DMS153 (cell line): ENCODE measurements at regions not wholly inside any gene's neighbourhood (a gene's known extent, or its start where the extent isn't known, plus 50 kb on each side); places are given as distances from the start of the nearest gene placed in this dataset.
"Not testable (repeated sequence)": the region's sequence is repeated elsewhere in the genome, so short reads cannot be mapped to it uniquely, and the experiment has no call there.

Experiments used
- DNase-seq: peaks from one replicate; lab custom pipeline; 2025; lab: John Stamatoyannopoulos, UW

- not testable (repeated sequence) for DNase-seq
These were observed 51.0 kb upstream of the CDYL start for GRCh38 chr6:4725136-4725760.

- DNase-seq = not testable (repeated sequence)
These were observed 51.5 kb upstream of the CDYL start for GRCh38 chr6:4724727-4725126.

- DNase-seq = no peak
These were observed 52.8 kb upstream of the CDYL start for GRCh38 chr6:4723383-4723782.

GRCh38 chr6:4721368-4721767 lies 54.8 kb upstream of the CDYL start:
- not testable (repeated sequence) for DNase-seq

- DNase-seq = no peak
These were observed 56.7 kb upstream of the CDYL start for GRCh38 chr6:4719491-4719890.

GRCh38 chr6:4717856-4718255 lies 58.3 kb upstream of the CDYL start:
- DNase-seq = no peak

GRCh38 chr6:4717124-4717523 lies 59.1 kb upstream of the CDYL start:
- DNase-seq = no peak

GRCh38 chr6:4714961-4715501 lies 61.2 kb upstream of the CDYL start:
- no peak for DNase-seq

- DNase-seq = no peak
These were observed 63.9 kb upstream of the CDYL start for GRCh38 chr6:4712291-4712690.

GRCh38 chr6:4707011-4707410 lies 69.2 kb upstream of the CDYL start:
- DNase-seq = no peak

GRCh38 chr6:4705809-4706208 lies 70.4 kb upstream of the CDYL start:
- DNase-seq = no peak

GRCh38 chr6:4703382-4703781 lies 72.8 kb upstream of the CDYL start:
- no peak for DNase-seq

GRCh38 chr6:4698901-4699659 lies 77.1 kb upstream of the CDYL start:
- DNase-seq = peak; percentile 36

GRCh38 chr6:4693173-4693970 lies 82.8 kb upstream of the CDYL start:
- DNase-seq = peak; percentile 31

GRCh38 chr6:4692664-4693063 lies 83.5 kb upstream of the CDYL start:
- DNase-seq = no peak

GRCh38 chr6:4687989-4688947 lies 87.9 kb upstream of the CDYL start:
- no peak for DNase-seq

GRCh38 chr6:4687656-4687988 lies 88.6 kb upstream of the CDYL start:
- DNase-seq = no peak

- DNase-seq = no peak
These were observed 93.6 kb upstream of the CDYL start for GRCh38 chr6:4682431-4683097.

GRCh38 chr6:4678506-4679300 lies 97.5 kb upstream of the CDYL start:
- no peak for DNase-seq

- no peak for DNase-seq
These were observed 98.5 kb upstream of the CDYL start for GRCh38 chr6:4677751-4678065.
